ENCODE measurements at regions not wholly inside any gene's neighbourhood (a gene's known extent, or its start where the extent isn't known, plus 50 kb on each side); places are given as distances from the start of the nearest gene placed in this dataset.
"Not testable (repeated sequence)": the region's sequence is repeated elsewhere in the genome, so short reads cannot be mapped to it uniquely, and the experiment has no call there.

GRCh38 chr4:179278647-179279046 lies 1836.4 kb upstream of the AGA start:
- DNase-seq (ENCODE audit: low read depth in 2 of 2), result no peak

- no peak for DNase-seq (ENCODE audit: low read depth in 2 of 2)
Measured at GRCh38 chr4:179285696-179286095, 1843.5 kb upstream of the AGA start.

- DNase-seq (ENCODE audit: low read depth in 2 of 2), result no peak
Measured at GRCh38 chr4:179291657-179292056, 1849.4 kb upstream of the AGA start.

GRCh38 chr4:179292468-179292867 lies 1850.2 kb upstream of the AGA start:
- DNase-seq (ENCODE audit: low read depth in 2 of 2), result no peak

- peak; percentile 2 to 10 for DNase-seq (ENCODE audit: low read depth in 2 of 2)
Measured at GRCh38 chr4:179307297-179308136, 1865.3 kb upstream of the AGA start.

- no peak for DNase-seq (ENCODE audit: low read depth in 2 of 2)
Measured at GRCh38 chr4:179313823-179314222, 1871.6 kb upstream of the AGA start.

GRCh38 chr4:179325181-179325580 lies 1882.9 kb upstream of the AGA start:
- DNase-seq (ENCODE audit: low read depth in 2 of 2), result no peak

- no peak for DNase-seq (ENCODE audit: low read depth in 2 of 2)
Measured at GRCh38 chr4:179328627-179329026, 1886.4 kb upstream of the AGA start.

GRCh38 chr4:179331362-179331761 lies 1889.1 kb upstream of the AGA start:
- no peak for DNase-seq (ENCODE audit: low read depth in 2 of 2)

GRCh38 chr4:179344861-179345260 lies 1902.6 kb upstream of the AGA start:
- no peak for DNase-seq (ENCODE audit: low read depth in 2 of 2)

- DNase-seq (ENCODE audit: low read depth in 2 of 2), result no peak
Measured at GRCh38 chr4:179352221-179352620, 1910.0 kb upstream of the AGA start.

- DNase-seq (ENCODE audit: low read depth in 2 of 2), result no peak
Measured at GRCh38 chr4:179353786-179354185, 1911.5 kb upstream of the AGA start.

- DNase-seq (ENCODE audit: low read depth in 2 of 2), result no peak
Measured at GRCh38 chr4:179361978-179362486, 1919.8 kb upstream of the AGA start.

GRCh38 chr4:179365932-179366331 lies 1923.7 kb upstream of the AGA start:
- not testable (repeated sequence) for DNase-seq (ENCODE audit: low read depth in 2 of 2)

- DNase-seq (ENCODE audit: low read depth in 2 of 2), result no peak
Measured at GRCh38 chr4:179372242-179372641, 1930.0 kb upstream of the AGA start.

- no peak for DNase-seq (ENCODE audit: low read depth in 2 of 2)
Measured at GRCh38 chr4:179372746-179373145, 1930.5 kb upstream of the AGA start.

- DNase-seq (ENCODE audit: low read depth in 2 of 2), result not testable (repeated sequence)
Measured at GRCh38 chr4:179378847-179379246, 1936.6 kb upstream of the AGA start.

- no peak for DNase-seq (ENCODE audit: low read depth in 2 of 2)
Measured at GRCh38 chr4:179392787-179393186, 1950.5 kb upstream of the AGA start.

GRCh38 chr4:179398414-179398813 lies 1956.2 kb upstream of the AGA start:
- DNase-seq (ENCODE audit: low read depth in 2 of 2), result no peak

GRCh38 chr4:179399054-179399782 lies 1957.0 kb upstream of the AGA start:
- no peak for DNase-seq (ENCODE audit: low read depth in 2 of 2)

GRCh38 chr4:179415037-179415846 lies 1973.0 kb upstream of the AGA start:
- DNase-seq (ENCODE audit: low read depth in 2 of 2), result no peak

- no peak for DNase-seq (ENCODE audit: low read depth in 2 of 2)
Measured at GRCh38 chr4:179415847-179416223, 1973.6 kb upstream of the AGA start.
